ENCODE measurements at regions not wholly inside any gene's neighbourhood (a gene's known extent, or its start where the extent isn't known, plus 50 kb on each side); places are given as distances from the start of the nearest gene placed in this dataset.

DNA sequence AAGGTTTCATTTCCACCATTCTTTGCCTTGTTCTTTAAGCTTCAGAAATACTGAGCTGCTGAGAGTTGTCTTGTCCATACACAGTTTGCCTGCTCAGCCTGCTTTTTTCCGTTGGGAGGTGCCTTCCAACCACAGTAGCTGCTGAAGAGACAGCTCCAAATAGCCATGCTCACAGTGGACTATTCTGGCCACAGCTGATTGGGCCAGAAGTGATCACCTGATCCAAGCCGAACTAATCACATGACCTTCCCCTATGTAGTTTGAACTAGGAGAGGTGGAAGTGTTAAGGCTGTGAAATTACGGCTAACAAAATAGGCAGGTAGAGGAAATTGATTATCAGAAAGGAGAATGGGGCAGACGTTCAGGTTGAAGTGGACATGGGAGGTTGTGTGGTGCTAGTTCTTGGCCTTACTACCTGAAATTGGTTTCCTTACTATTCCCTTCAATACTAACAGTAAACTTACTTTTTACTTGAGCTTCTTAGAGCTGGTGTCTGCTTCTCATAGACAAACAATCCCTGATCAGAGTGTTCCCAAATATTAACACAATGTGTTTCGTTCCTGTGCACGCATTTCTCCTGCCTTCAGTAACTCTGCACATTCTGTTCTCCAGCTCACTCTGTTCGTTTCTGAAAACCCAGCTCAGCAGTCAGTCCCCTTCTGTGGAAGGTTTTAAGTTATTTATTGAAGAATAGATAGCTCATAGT, 136.1 kb downstream of the RWDD3 start:
- Histone ChIP-seq H4K20me1 (replicated peaks; ENCODE audit: control insufficient read depth, extremely low read depth, insufficient read depth, low read length) (no peaks in the 10 kb centered on the region), H3K4me3 (replicated peaks in 1 of 3; ENCODE audit: insufficient read depth in 1 of 3, low read depth in 1 of 3, low read length in 3 of 3) (no peak overlapping the region), H3K27ac (ENCODE audit: insufficient read depth, low read depth, low read length) (no peak overlapping the region), H3K36me3 (ENCODE audit: control insufficient read depth in 2 of 2, extremely low read depth in 1 of 2, insufficient read depth in 2 of 2, low read length in 2 of 2) (no peaks in the 10 kb centered on the region), H3K4me2 (ENCODE audit: insufficient read depth, low read length) (no peak overlapping the region), H3K9ac (replicated peaks; ENCODE audit: extremely low read depth, insufficient read depth, low read length) (no peak overlapping the region), H3K79me2 (ENCODE audit: control insufficient read depth, insufficient read depth, low read length) (no peaks in the 10 kb centered on the region), H3K27me3 (ENCODE audit: control insufficient read depth in 2 of 2, insufficient read depth in 2 of 2, low read length in 2 of 2) (no peaks in the 10 kb centered on the region), H3K9me1 (replicated peaks; ENCODE audit: control insufficient read depth, extremely low read depth, insufficient read depth, low read length) (no peaks in the 10 kb centered on the region), H3K9me3 (replicated peaks; ENCODE audit: control insufficient read depth, insufficient read depth, low read length) (no peaks in the 10 kb centered on the region), H3K4me1 (ENCODE audit: control insufficient read depth, extremely low read depth, insufficient read depth, low read length) (no peaks in the 10 kb centered on the region), H2AFZ (ENCODE audit: low read depth, low read length) (no peak overlapping the region)
- no peak for TF ChIP-seq POLR2AphosphoS5 (IDR thresholded peaks at IDR 0.05; ENCODE audit: insufficient read depth, low read depth, low read length)
- no peak for TF ChIP-seq JUN (IDR thresholded peaks at IDR 0.05; ENCODE audit: borderline replicate concordance, insufficient read depth, insufficient read length, low read depth)
- no TSS peak for BruUV-seq (replicated peaks)
- intact Hi-C loops (cut with micrococcal nuclease) (no loop called here), dilution Hi-C loops (cut with MboI; ENCODE audit: extremely low pct_ligation_motif_present, low sequenced_read_pairs) (no loop called here)
- POLR2A ChIA-PET, result no interaction called here
- no peak for FAIRE-seq
- CTCF ChIA-PET, result no interaction called here
- DNase-seq (ENCODE audit: low read depth, low spot score), result no peak

DNA sequence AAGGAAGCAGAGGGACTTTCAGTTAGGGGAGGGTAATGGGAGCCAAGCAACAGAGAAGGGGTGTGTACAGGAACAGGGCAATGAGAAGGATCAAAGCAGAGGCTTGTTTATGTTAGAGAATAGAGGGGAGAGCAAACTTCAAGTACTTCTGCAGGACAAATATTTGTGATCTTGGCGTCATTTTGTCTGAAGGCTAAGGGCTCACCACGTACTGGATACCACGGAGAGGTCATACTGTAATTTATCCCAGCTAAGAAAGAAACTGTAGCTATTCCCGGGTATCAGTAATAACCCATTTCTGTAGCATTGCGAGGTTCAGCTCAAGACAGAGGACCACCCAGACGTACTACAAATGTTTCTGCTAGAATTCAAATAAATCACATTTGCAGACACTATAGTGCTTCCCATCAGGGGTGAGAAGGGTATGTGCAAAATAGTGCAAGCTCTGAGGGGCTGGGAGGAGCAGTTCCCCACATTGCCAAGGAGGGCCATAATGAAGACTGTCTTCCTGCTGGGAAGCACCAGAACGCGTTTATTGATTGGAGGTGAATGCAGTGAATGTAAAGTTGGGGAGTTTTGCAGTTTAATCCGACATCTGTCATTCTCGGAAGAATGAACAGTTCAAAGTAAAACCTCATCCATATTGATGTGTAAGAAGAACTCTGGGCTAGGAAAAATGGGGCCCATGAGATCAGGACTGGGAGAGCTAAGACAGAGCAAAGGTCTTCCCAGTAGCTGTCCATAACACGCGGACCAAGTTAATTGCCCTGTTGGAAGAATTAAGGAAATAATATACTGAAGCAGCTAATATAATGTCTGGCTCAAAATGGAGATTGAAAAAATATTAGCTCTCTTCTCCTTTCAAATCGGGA, 136.9 kb downstream of the RWDD3 start:
- no peak overlapping the region for H2AFZ ChIP-seq (ENCODE audit: low read depth, low read length)
- no peaks in the 10 kb centered on the region for H3K27me3 ChIP-seq (ENCODE audit: control insufficient read depth in 2 of 2, insufficient read depth in 2 of 2, low read length in 2 of 2)
- no TSS peak for BruUV-seq (replicated peaks)
- no peak overlapping the region for H3K27ac ChIP-seq (ENCODE audit: insufficient read depth, low read depth, low read length)
- H3K4me1 ChIP-seq (ENCODE audit: control insufficient read depth, extremely low read depth, insufficient read depth, low read length), result no peaks in the 10 kb centered on the region
- no peaks in the 10 kb centered on the region for H3K79me2 ChIP-seq (ENCODE audit: control insufficient read depth, insufficient read depth, low read length)
- POLR2A ChIA-PET, result no interaction called here
- dilution Hi-C loops (cut with MboI; ENCODE audit: extremely low pct_ligation_motif_present, low sequenced_read_pairs) (no loop called here), intact Hi-C loops (cut with micrococcal nuclease) (no loop called here)
- H3K4me2 ChIP-seq (ENCODE audit: insufficient read depth, low read length), result no peak overlapping the region
- H3K9me1 ChIP-seq (replicated peaks; ENCODE audit: control insufficient read depth, extremely low read depth, insufficient read depth, low read length), result no peaks in the 10 kb centered on the region
- CTCF ChIA-PET, result no interaction called here
- H3K9me3 ChIP-seq (replicated peaks; ENCODE audit: control insufficient read depth, insufficient read depth, low read length), result no peaks in the 10 kb centered on the region
- DNase-seq (ENCODE audit: low read depth, low spot score) (no peak), FAIRE-seq (no peak)
- H3K36me3 ChIP-seq (ENCODE audit: control insufficient read depth in 2 of 2, extremely low read depth in 1 of 2, insufficient read depth in 2 of 2, low read length in 2 of 2), result no peaks in the 10 kb centered on the region
- TF ChIP-seq POLR2AphosphoS5 (IDR thresholded peaks at IDR 0.05; ENCODE audit: insufficient read depth, low read depth, low read length) (no peak), EZH2 (IDR thresholded peaks at IDR 0.05; ENCODE audit: borderline replicate concordance, low read depth, low read length, severe bottlenecking) (no peak), FOS (IDR thresholded peaks at IDR 0.05; ENCODE audit: borderline replicate concordance, insufficient read depth, low read length) (no peak), GATA2 (IDR thresholded peaks at IDR 0.05; ENCODE audit: insufficient read depth, insufficient read length, low read depth, low read length) (no peak), JUN (IDR thresholded peaks at IDR 0.05; ENCODE audit: borderline replicate concordance, insufficient read depth, insufficient read length, low read depth) (no peak), POLR2A (IDR thresholded peaks at IDR 0.05; ENCODE audit: low read depth, low read length) (no peak), MYC (IDR thresholded peaks at IDR 0.05; ENCODE audit: low read depth, low read length) (no peak)
- TF ChIP-seq, protein P1, sequence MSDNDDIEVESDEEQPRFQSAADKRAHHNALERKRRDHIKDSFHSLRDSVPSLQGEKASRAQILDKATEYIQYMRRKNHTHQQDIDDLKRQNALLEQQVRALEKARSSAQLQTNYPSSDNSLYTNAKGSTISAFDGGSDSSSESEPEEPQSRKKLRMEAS (IDR thresholded peaks at IDR 0.05; ENCODE audit: insufficient read depth, insufficient read length), result no peak
- TF ChIP-seq, protein P2, sequence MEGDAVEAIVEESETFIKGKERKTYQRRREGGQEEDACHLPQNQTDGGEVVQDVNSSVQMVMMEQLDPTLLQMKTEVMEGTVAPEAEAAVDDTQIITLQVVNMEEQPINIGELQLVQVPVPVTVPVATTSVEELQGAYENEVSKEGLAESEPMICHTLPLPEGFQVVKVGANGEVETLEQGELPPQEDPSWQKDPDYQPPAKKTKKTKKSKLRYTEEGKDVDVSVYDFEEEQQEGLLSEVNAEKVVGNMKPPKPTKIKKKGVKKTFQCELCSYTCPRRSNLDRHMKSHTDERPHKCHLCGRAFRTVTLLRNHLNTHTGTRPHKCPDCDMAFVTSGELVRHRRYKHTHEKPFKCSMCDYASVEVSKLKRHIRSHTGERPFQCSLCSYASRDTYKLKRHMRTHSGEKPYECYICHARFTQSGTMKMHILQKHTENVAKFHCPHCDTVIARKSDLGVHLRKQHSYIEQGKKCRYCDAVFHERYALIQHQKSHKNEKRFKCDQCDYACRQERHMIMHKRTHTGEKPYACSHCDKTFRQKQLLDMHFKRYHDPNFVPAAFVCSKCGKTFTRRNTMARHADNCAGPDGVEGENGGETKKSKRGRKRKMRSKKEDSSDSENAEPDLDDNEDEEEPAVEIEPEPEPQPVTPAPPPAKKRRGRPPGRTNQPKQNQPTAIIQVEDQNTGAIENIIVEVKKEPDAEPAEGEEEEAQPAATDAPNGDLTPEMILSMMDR (IDR thresholded peaks at IDR 0.05; ENCODE audit: extremely low read depth in 1 of 2, insufficient read depth in 1 of 2, low read depth in 1 of 2, low read length in 2 of 2), result no peak
- no peak overlapping the region for H3K4me3 ChIP-seq (replicated peaks in 1 of 3; ENCODE audit: insufficient read depth in 1 of 3, low read depth in 1 of 3, low read length in 3 of 3)
- no peaks in the 10 kb centered on the region for H4K20me1 ChIP-seq (replicated peaks; ENCODE audit: control insufficient read depth, extremely low read depth, insufficient read depth, low read length)
- H3K9ac ChIP-seq (replicated peaks; ENCODE audit: extremely low read depth, insufficient read depth, low read length), result no peak overlapping the region

Measured in endothelial cell of umbilical vein (primary cell).